Smooth muscle cell (in vitro differentiated cells): ENCODE measurements at regions not wholly inside any gene's neighbourhood (a gene's known extent, or its start where the extent isn't known, plus 50 kb on each side); places are given as distances from the start of the nearest gene placed in this dataset.

Experiments used
- DNase-seq: peaks from one replicate; lab custom pipeline; 2025; ENCODE audit not compliant: unreplicated experiment; lab: John Stamatoyannopoulos, UW
- H2AFZ ChIP-seq: fragments of 200-600 bp; sonication (generic); 2 replicates; pipeline ENCODE4 v1.6.0; 2016; ENCODE audit warnings: antibody characterized with exemption, low read depth, mild to moderate bottlenecking
- H3F3A ChIP-seq: fragments of 200-600 bp; sonication (generic); 2 replicates; pipeline ENCODE4 v1.6.0; 2017; ENCODE audit warnings: antibody characterized with exemption, low read depth
- H3K27ac ChIP-seq: fragments of 200-600 bp; sonication (generic); 2 replicates; pipeline ENCODE4 v1.5.1; 2016; ENCODE audit warnings: low read depth, mild to moderate bottlenecking
- H3K27me3 ChIP-seq: fragments of 200-600 bp; sonication (generic); 2 replicates; pipeline ENCODE4 v1.6.1; 2016; ENCODE audit warnings: low read depth, mild to moderate bottlenecking
- H3K36me3 ChIP-seq: fragments of 200-600 bp; sonication (generic); 2 replicates; pipeline ENCODE4 v1.5.1; 2016; ENCODE audit warnings: low read depth
- H3K4me1 ChIP-seq: fragments of 200-600 bp; sonication (generic); 2 replicates; pipeline ENCODE4 v1.5.1; 2016; ENCODE audit warnings: low read depth
- H3K4me2 ChIP-seq: fragments of 200-600 bp; sonication (generic); 2 replicates; pipeline ENCODE4 v1.6.0; 2016; ENCODE audit warnings: mild to moderate bottlenecking
- H3K4me3 ChIP-seq: fragments of 200-600 bp; sonication (generic); 2 replicates; pipeline ENCODE4 v1.5.1; 2016; ENCODE audit warnings: mild to moderate bottlenecking
- H3K79me2 ChIP-seq: fragments of 200-600 bp; sonication (generic); 2 replicates; pipeline ENCODE4 v1.6.0; 2016; ENCODE audit warnings: low read depth, mild to moderate bottlenecking
- H3K9ac ChIP-seq: fragments of 200-600 bp; sonication (generic); 2 replicates; pipeline ENCODE4 v1.6.0; 2016; ENCODE audit warnings: low read depth
- H3K9me3 ChIP-seq: fragments of 200-600 bp; sonication (generic); replicated peaks from 2 replicates; pipeline ENCODE4 v1.5.1; 2016; ENCODE audit warnings: low read depth
- H4K20me1 ChIP-seq: fragments of 200-600 bp; sonication (generic); 2 replicates; pipeline ENCODE4 v1.6.0; 2016; ENCODE audit warnings: low read depth
- CTCF ChIP-seq: fragments of 200-600 bp; sonication (generic); IDR thresholded peaks from 2 replicates; pipeline ENCODE4 v1.5.1; 2017; ENCODE audit warnings: borderline replicate concordance, mild to moderate bottlenecking, antibody characterized with exemption; ENCODE audit not compliant: insufficient read depth, poor library complexity, severe bottlenecking
- WGBS: methylation state at CpG from one replicate; pipeline ENCODE4 v1.1.7; 2016; ENCODE audit warnings: low lambda C conversion rate; 5-methylcytosine and 5-hydroxymethylcytosine counted together

GRCh38 chr3:161987933-161988332 is 491.3 kb downstream of the OTOL1 start:
- Histone ChIP-seq H3K4me3 (no peak overlapping the region), H3K36me3 (no peaks in the 10 kb centered on the region), H2AFZ (no peak overlapping the region), H3K27me3 (no peaks in the 10 kb centered on the region), H4K20me1 (no peaks in the 10 kb centered on the region), H3K27ac (no peak overlapping the region), H3K9me3 (no peaks in the 10 kb centered on the region), H3K4me1 (no peaks in the 10 kb centered on the region), H3F3A (no peaks in the 10 kb centered on the region), H3K9ac (no peak overlapping the region), H3K79me2 (no peaks in the 10 kb centered on the region), H3K4me2 (no peak overlapping the region)
- no peak for TF ChIP-seq CTCF
- no peak for DNase-seq
- WGBS, result 71% methylated on average over 1 of the region's 1 CpG

DNA sequence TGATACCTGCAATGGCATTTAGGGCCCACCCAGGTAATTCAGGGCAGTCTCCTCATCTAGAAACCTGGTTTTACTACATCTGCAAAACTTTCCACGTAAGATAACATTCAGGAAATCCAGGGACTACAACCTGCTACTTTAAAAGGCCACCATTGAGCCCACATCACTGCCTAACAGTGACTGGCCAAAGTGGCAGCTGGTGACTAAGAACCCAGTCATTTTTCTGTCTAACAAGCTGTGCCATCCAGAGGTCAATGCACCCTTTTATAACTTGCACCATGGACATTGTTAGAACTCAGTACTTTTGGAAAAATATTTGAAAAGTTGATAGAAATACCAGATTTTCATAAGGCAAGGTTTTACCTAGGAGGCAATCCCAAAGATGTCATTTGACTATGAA is 492.4 kb downstream of the OTOL1 start:
- H3K27ac ChIP-seq, result no peak overlapping the region
- H3K27me3 ChIP-seq, result no peaks in the 10 kb centered on the region
- 88% methylated on average over 1 of the region's 1 CpG for WGBS
- H3K9me3 ChIP-seq, result no peaks in the 10 kb centered on the region
- no peak overlapping the region for H2AFZ ChIP-seq
- H3K4me3 ChIP-seq, result no peak overlapping the region
- no peaks in the 10 kb centered on the region for H3K79me2 ChIP-seq
- no peak for DNase-seq
- no peak overlapping the region for H3K4me2 ChIP-seq
- H3K4me1 ChIP-seq, result no peaks in the 10 kb centered on the region
- TF ChIP-seq CTCF, result no peak
- H4K20me1 ChIP-seq, result no peaks in the 10 kb centered on the region
- no peaks in the 10 kb centered on the region for H3K36me3 ChIP-seq
- no peak overlapping the region for H3K9ac ChIP-seq
- no peaks in the 10 kb centered on the region for H3F3A ChIP-seq

- Histone ChIP-seq H3K4me2 (no peak overlapping the region), H2AFZ (no peak overlapping the region), H3K27ac (no peak overlapping the region), H3K9ac (no peak overlapping the region), H3K27me3 (no peaks in the 10 kb centered on the region), H3K36me3 (no peaks in the 10 kb centered on the region), H3K9me3 (no peaks in the 10 kb centered on the region), H3K4me1 (no peaks in the 10 kb centered on the region), H3K4me3 (no peak overlapping the region), H4K20me1 (no peaks in the 10 kb centered on the region), H3F3A (no peaks in the 10 kb centered on the region), H3K79me2 (no peaks in the 10 kb centered on the region)
- DNase-seq, result no peak
- TF ChIP-seq CTCF, result no peak
- WGBS, result 95% methylated on average over 3 of the region's 3 CpGs
Observed at GRCh38 chr3:161990036-161990435, 493.4 kb downstream of the OTOL1 start.

- H3K27ac ChIP-seq, result no peak overlapping the region
- no peaks in the 10 kb centered on the region for H3K9me3 ChIP-seq
- no peaks in the 10 kb centered on the region for H3K4me1 ChIP-seq
- 86% methylated on average over 4 of the region's 4 CpGs for WGBS
- TF ChIP-seq CTCF, result no peak
- no peaks in the 10 kb centered on the region for H4K20me1 ChIP-seq
- H3K79me2 ChIP-seq, result no peaks in the 10 kb centered on the region
- no peaks in the 10 kb centered on the region for H3K36me3 ChIP-seq
- no peaks in the 10 kb centered on the region for H3F3A ChIP-seq
- no peak overlapping the region for H3K9ac ChIP-seq
- no peak overlapping the region for H3K4me2 ChIP-seq
- no peaks in the 10 kb centered on the region for H3K27me3 ChIP-seq
- no peak for DNase-seq
- no peak overlapping the region for H2AFZ ChIP-seq
- H3K4me3 ChIP-seq, result no peak overlapping the region
Observed at GRCh38 chr3:161991901-161992540, 495.4 kb downstream of the OTOL1 start.
